ENCODE measurements at regions not wholly inside any gene's neighbourhood (a gene's known extent, or its start where the extent isn't known, plus 50 kb on each side); places are given as distances from the start of the nearest gene placed in this dataset.

DNA sequence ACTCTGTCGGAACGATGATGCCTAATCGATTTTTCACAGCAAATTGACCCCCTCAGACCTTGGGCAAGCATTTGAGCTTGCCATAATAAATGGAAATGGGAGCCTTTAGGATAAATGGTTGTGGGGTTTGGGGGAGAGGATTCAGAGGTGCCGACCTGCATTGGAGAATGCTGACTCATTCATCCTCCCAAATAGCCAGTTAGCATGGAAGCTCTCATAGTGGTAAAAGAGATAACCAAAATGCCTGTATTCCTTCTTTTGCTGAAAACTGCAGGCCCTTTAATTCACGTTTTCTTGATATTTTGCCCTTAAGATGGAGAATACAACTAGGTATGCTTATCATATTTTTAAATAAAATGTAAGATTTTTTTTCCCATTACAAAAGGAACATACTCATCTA lies 392.6 kb upstream of the DEPDC1 start:
- TF ChIP-seq POLR2AphosphoS5 (IDR thresholded peaks at IDR 0.05; ENCODE audit: low read depth, low read length) (no peak), POLR2A (IDR thresholded peaks at IDR 0.05; ENCODE audit: low read depth, low read length) (no peak)

All from GM12892 (cell line).